Activated CD4-positive, alpha-beta T cell treated with anti-CD3 and anti-CD28 coated beads, Interleukin-10, Interleukin-2, amounts not matched to agents 100 ng/mL and 50 ng/mL, durations not matched to agents 16 hours and 8 hours (primary cell): ENCODE measurements at regions not wholly inside any gene's neighbourhood (a gene's known extent, or its start where the extent isn't known, plus 50 kb on each side); places are given as distances from the start of the nearest gene placed in this dataset.
"Not testable (repeated sequence)": the region's sequence is repeated elsewhere in the genome, so short reads cannot be mapped to it uniquely, and the experiment has no call there.

ENCODE experiments used
- DNase-seq: peaks from one replicate; pipeline ENCODE4 v3.0.0-alpha.2; 2020

DNA sequence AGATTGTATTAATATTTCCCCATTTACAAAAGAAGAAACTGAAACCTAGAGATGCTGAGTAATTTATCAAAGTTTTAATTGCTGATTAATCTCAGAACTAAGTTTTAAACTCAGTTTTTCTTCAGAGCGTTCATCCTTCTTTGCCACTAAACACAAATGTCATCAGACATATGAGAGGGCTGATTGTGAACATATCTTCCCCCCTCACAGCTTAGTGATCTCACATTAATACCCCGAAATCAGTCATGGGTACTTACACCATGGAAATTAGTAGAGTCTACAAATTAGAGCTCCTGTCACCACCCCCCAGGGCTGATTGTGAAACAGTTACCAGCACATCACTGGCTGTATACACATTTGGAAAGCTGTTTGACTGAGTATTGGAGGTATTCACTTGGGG is 189.3 kb upstream of the SGO1 start:
- peak; percentile 45 for DNase-seq

- DNase-seq: not testable (repeated sequence)
These were observed 184.5 kb upstream of the SGO1 start for GRCh38 chr3:20370273-20371063.

- DNase-seq: no peak
These were observed 175.0 kb upstream of the SGO1 start for GRCh38 chr3:20361000-20361399.

- no peak for DNase-seq
These were observed 167.3 kb upstream of the SGO1 start for GRCh38 chr3:20353286-20353685.

DNA sequence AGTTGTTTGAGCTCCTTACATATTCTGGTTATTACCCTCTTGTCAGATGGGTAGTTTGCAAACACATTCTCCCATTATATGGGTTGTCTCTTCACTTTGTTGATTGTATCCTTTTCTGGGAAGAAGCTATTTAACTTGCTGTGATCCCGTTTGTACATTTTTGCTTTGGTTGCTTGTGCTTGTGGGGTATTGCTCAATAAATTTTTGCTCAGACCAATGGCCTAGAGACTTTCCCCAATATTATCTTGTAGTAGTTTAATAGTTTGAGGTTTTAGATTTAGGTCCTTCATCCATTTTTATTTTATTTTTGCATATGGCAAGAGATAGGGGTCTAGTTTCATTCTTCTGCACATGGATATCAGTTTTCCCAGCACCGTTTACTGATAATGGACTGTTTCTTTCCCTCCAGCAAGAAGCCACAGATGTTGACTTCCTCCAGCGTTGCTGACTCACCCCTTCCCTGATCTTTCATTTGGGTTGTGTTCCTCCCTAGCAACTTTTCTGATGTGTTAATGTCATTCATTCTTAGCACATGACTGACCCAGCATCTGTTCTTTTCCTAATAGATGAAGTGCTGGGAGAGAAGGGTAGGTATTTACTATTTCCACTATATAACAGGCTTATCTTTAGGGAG is 166.7 kb upstream of the SGO1 start:
- DNase-seq: no peak

DNA sequence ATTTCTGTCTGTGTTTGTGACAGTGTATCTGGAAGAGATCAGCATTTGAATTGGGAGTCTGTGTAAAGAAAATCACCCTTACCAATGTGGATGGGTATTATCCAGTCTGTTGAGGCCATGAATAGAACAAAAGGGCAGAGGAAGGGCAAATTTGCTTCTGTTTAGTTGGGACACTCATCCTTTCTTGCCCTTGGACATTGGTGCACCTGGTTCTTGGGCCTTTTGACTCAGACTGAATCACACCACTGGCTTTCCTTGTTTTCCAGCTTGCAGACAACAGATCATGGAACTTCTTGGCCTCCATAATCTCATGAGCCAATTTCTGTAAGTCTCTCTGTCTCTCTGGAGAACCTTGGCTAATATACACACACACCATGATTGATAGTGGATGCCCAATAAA is 164.4 kb upstream of the SGO1 start:
- DNase-seq: no peak

GRCh38 chr3:20346916-20347315 is 160.9 kb upstream of the SGO1 start:
- DNase-seq: no peak

- no peak for DNase-seq
These were observed 160.4 kb upstream of the SGO1 start for GRCh38 chr3:20346369-20346768.

GRCh38 chr3:20344400-20344959 is 158.5 kb upstream of the SGO1 start:
- DNase-seq: no peak

DNA sequence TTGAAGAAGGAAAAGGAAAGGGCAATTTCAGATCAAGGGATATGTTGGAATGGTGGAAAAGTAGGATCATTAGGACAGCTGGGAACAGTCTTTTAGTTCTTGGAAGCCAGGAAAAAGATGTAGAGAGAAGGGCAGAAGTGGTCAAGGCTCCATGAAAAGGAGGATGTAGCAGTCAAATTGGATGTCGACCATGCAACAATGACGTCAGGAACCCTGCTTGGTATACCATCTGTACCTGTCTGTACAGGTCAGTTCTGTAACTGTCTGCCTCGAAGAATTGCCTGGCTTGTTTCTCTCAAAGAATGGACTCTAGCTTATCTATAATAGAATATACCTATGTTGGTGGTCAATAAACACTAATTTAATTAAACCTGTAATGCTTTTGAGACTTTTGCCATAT is 157.8 kb upstream of the SGO1 start:
- no peak for DNase-seq

DNA sequence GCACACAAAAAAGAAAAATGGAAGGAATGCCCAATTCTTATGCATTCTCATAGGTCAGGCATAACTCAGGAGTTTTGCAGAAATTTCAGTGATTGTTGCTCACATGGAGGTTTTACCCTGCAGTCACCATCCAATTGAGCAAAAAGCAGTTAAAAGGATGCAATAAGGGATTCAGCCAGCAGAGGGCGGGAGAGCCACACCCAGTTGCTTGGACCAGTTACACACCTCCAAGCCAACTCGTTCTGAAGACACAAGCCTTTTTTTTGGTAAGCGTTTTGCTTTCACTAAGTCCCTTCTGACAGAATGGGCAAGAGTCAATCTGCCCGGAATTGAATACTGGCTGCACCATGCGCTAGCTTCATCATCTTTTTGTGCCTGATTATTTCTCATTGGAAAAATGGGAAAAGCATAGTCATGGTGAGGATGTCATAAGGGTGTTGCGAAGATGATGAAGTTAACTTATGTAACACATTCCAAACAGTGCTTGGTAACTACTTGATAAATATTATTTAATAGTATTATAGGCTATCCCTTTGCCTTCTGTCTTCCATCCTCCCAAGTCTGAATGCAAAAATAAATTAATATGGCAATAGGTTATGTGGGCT is 154.4 kb upstream of the SGO1 start:
- peak; percentile 75 for DNase-seq

DNA sequence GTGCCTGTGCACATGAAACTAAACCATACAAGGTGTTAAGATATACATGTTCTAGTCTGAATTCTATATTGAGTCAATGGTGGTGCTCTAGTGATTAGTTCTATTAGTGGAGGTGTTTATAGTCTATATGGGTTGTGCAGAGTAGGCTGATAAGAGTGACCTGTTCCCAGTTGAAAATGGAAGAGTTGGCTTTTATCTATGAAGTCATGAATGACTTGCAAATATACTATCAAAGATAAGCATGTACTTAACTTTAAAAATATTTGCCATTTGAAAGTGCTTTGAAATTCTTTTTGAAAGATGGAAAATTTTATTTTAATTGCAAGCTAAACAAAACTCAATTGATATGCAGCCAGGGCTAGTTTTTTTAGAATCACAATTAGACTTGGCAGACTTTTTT is 150.6 kb upstream of the SGO1 start:
- no peak for DNase-seq

GRCh38 chr3:20334842-20335241 is 148.8 kb upstream of the SGO1 start:
- no peak for DNase-seq

- DNase-seq: no peak
These were observed 141.9 kb upstream of the SGO1 start for GRCh38 chr3:20327889-20328288.

DNA sequence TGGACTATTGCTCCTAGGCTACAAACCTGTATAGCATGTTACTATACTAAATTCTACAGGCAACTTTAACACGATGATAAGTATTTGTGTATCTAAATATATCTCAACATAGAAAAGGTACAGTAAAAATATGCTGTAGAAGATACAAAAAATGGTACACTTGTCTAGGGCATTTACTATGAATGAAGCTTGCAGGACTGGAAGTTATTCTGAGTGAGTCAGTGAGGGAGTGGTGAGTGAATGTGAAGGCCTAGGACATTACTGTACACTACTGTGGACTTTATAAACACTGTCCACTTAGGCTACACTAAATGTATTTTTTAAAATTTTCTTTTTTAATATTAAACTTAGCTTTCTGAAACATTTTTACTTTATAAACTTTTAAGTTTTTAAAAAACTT is 140.5 kb upstream of the SGO1 start:
- no peak for DNase-seq

DNA sequence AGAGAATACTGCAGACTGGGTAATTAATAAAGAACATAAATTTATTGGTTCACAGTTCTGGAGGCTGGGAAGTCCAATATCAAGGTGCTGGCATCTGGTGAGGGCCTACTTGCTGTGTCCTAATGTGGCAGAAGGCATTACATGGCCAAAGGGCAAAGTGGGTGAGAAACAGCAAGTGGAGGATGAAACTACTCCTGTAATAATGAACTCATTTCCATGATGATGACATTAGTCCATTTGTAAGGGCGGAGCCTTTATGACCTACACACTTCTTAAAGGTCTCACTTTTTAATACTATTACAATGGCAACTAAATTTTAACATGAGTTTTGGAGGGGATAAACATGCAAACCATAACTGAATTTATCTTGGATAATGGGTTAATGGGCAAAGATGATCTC is 139.6 kb upstream of the SGO1 start:
- no peak for DNase-seq

DNA sequence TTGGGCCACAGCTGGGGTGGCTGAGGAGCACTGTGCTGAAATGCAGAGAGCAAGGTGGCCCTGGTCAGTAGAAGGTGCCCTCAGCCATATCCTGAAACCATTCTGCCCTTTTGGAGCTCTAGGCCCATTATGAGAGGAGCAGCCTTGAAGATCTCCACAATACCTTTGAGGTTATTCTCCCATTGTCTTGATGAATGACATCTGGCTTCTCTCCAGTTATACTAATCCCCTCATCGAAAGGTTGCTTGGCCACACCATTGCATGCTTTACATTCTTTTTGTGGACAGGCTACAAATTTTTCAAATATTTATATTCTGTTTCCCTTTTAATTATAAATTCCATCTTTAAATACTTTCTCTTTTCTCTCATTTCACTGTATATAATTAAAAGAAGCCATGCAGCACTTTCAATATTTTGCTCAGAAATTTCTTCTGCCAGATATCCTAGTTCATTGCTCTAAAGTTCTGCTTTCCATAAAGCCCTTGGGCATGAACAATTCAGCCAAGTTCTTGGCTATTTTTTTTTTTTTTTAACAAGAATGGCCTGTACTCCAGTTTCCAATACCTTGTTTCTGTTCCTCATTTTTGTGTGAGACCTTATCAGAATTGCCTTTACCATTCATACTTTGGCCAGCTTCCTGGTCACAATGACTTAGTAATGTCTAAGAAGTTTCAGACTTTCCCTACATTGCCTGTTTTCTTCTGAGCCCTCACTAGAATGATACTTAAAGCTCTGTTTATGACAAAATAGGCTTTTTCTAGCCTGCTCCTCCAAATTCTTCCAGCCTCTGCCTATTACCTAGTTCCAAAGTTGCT is 138.9 kb upstream of the SGO1 start:
- no peak for DNase-seq

DNA sequence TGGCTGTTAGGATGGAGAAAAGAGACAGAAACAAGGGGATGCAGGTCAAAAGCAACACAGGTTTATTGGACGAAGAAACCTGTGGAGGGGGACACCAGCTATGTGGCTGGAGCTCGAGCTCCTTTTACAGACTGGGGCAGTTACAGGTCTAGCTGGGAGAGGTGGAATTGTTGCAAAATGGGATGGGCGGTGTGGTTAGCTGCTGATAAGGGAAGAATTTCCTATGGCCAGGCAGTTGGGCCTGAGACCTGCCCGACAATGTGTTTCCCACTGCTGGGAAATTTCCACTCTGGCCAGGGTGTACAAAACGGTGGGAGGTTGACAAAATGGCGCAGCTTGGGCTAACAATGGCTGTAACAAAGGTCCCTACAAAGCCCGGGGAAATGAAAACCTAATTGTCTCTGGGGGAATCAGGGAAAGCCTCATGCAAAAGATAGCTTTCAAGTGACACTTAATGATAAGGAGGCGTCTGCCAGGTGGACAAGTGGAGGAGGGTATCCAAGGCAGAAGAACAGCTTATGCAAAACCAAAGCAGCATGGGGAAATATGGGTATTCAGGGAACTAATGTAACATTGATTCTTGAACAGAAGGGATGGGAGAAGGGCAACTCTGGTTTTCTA is 137.4 kb upstream of the SGO1 start:
- no peak for DNase-seq

DNA sequence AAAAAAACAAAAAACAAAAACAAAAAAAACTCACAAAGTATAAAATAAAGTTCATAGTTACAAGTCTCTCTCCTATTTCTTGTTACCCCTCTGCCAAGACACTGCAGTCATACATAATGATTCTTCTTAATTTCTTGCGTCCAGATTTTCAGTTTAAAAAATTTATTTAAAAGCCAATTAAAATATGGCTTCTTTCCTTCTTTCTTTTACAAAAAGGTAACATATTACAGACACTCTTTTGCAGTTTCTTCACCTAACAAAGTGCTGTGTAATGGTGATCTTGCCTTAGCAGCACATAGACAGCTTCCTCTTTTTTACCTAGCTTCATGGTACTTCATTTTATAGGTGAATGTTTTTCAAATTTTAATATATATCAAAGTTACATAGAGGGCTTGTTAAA is 136.1 kb upstream of the SGO1 start:
- no peak for DNase-seq

GRCh38 chr3:20321391-20322047 is 135.5 kb upstream of the SGO1 start:
- DNase-seq: no peak

GRCh38 chr3:20320489-20320888 is 134.5 kb upstream of the SGO1 start:
- no peak for DNase-seq

GRCh38 chr3:20319551-20319950 is 133.5 kb upstream of the SGO1 start:
- no peak for DNase-seq
